ENCODE measurements at regions not wholly inside any gene's neighbourhood (a gene's known extent, or its start where the extent isn't known, plus 50 kb on each side); places are given as distances from the start of the nearest gene placed in this dataset.
A peak's percentile ranks its signal among the peaks of the same experiment; 100 is the strongest.

DNA sequence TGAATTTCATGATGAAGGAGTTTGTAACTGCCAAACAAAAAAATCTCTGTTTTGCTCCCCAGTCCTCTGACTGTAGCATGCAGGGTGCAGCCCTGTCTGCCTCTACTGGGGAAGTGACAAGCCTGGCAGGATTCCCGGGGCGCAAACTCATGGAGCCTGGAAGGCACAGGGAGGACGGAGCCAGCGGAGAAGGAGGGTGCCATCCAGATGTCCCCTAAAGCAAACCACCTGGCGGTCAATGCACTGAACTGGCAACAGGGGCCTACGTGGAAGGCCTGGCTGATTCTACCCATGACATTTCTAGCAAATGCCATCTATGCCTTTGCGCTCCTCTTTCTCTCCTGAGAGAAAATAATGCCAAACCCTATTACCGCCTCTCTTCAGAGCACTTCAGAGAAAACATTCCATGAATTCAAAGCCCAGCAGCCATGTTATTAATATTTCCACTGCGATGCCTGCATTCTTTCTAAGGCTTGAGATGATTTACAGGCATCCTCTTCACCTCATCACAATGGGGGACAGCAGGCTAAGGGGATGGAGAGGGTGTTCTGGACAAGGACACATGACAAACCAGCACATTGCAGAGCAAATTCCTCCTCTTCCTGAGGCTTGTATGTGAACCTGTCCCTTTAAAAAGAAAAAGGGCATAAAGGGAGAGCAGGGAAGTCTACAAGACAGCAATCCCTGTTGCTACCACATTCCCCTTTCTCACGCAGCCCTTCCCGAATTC is 329.3 kb upstream of the NOCT start:
- peak; percentile 62 for DNase-seq

DNA sequence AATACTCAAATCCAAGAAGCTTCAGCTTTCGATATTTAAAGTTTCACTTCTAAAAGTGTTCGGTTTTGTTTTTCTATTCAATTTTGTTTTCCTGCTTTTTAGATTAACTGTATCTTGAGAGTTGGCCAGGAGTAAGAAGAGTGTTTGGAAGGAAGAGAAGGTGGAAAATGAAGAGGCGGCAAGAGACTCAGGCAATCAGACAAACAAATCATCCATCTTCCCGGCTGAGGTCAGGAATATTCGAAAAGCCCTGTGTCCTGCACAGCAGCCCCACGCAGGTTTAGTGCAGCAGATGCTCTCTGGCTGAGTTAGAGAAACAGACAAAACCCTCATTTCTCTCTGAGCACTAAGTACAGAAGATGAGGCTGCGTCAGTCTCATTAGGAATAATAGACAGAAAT is 330.3 kb upstream of the NOCT start:
- DNase-seq, result no peak

DNA sequence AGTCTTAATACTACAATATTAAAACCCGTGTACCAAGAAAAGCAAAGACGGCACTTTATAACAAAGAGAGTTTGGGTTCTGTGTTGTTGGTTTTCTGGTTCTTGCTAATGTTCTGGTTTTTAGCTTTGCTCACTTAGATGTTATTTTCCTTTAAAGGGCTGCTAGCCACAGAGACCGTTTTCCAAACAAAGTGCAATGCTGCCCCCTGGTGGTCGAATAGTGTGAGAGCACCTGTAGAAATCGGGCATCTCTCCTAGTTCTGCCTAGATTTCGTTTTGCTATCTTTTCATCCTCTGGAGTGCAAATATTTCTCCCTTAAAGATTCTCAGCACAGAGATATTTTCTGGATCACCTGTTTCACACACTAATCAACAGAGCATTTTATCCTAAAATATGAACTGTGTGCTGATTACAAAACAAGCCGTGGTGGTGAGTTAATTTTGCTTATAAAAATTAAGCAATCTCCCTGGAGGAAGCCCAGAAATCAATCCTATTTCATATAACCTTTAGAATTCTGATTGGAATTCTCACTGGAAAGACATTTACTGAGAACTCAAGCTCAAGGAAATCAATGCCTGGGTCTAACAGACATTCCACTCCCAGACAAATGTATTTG is 334.5 kb upstream of the NOCT start:
- DNase-seq, result peak; percentile 89

DNA sequence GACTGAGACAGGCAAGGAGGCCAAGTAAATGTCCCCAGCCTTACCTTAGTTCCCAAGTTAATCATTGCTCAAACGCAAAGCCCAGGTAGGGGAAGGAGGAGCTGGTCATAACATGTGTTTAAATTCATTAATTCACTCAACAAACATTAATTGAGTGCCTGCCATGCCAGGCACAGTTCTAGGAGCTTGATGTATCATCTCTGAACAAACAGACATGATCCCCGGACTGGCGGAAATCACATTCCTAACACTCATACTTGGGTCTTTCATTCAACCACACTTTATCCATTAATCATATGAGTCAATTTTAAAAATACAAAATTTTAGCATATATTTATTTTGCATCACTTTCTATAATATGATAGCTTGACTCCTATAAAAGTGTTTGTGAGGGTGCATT is 335.3 kb upstream of the NOCT start:
- DNase-seq, result no peak

DNA sequence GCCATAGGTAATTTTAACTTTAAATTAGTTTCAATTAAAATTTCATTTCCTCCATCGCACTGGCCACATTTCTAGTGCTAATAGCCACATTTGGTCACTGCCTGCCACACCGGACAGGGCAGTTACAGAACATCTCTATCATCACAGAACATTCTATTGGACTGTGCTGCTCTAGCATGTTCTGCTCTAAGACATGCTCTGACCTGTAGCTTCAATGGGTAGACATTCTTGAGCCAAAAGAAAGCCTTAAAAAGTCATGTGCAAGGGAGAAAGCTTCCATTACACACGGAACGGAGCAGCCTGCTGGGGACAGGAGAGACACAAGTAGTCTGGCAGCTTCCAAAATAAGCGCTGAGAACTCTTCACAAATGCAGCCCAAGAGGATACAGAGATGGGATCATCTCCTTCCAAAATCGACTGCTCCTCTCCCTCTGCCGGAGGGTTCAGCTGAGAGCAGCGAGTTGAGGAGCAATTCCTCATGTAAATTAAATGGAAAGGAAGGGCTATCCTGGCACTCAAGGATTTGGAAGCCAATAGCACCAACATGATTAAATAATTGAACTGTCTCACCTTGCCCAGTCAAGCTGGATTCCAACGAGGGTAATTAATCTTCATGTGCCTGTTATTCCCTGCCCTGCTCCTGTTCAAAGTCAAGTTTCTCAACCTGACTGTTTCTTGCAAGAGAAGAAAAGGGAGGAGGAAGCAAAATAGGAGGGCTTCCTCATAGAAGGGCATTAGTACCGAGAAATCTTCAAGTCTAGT is 336.4 kb upstream of the NOCT start:
- DNase-seq, result no peak

DNA sequence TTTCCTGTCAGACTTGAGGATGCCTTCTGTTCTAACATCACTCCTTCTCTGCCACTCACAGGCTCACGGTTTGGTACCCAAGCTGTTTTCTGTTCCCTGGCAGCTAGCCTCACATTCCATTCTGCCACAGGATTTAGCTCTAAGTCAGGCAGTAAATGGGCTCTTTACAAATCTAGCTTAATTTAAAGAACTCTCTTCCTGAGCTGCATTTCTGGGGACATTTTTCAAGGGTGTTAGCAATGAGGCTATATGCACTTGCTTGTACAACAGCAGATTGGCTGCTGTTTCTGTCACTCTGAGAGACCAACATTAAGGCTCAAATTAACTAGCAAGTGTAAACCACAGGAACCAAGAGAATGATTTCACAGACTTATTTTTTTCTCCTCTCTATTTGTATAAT is 337.8 kb upstream of the NOCT start:
- DNase-seq, result no peak

DNA sequence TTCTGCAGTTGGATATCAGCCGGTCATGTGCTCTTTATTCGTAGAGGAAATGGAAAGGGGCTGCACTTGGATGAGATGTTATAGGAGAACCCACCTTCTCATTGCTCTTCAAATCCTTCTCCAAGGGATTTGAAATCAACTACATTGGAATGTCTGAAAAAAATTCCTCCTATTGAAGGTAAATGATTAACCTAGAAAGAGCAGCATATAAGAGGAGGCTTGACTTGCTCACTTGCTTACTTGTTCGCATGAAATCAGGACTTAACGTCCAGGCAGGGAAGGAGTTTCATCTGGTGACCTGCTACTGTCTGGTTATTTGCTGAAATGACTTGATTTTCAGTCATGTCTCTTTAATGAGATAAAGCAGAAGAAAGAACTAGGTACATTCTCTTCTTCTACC is 338.4 kb upstream of the NOCT start:
- no peak for DNase-seq

DNA sequence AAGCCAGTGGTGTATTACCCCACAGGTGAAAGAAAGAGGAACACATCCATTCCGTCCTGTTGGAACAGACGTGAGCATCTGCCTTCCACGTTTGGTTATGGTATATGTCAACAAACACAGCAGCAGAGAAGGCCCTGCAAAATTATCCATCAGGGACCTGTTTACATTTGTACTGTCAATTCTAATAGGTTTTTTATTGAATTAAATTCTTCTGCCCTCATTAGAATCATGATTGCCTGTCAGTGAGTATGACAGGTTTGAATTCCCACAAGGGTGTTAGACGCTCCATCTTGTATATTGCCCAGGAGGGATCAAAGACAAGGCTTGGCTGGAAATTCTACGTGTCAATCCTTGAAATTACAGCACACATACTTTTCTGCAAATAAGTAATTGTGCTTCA is 339.9 kb upstream of the NOCT start:
- DNase-seq, result no peak

DNA sequence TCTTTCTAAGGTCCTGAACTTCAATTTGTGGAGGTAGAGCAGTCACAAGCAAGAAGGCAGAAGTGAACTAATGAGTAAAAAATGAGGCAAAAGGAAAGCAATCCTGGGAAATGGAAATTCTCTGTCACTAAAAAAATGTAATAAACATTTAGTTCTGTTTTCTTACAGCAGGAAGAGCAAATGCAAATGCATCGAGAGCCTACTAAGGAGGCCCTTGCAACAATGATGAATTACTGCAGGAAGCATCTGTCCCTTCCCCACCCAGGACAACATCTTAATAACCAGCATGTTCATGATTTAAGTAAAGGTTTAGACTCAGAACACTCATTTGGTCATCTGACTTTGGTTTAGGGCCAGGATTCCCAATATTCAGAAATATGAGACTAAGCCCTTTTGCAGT is 341.4 kb upstream of the NOCT start:
- no peak for DNase-seq

DNA sequence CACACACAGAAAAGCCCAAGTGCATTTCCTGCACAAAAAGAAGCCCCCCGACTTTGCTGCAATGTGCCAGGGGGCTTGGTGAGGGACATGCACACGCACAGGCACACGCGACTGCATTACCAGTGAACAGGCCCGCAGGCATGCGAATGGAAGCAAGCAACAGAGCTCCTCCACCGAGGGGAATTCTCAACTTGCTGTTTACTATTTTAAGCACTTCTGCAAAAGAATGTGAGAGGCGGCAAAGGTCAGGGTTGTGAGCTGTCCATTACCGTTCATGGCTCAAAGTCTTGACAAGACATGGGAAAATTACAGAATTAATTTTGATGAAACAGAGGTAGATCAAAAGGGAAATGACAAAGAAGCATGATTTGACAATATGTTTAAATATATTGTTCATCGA is 342.5 kb upstream of the NOCT start:
- no peak for DNase-seq

DNA sequence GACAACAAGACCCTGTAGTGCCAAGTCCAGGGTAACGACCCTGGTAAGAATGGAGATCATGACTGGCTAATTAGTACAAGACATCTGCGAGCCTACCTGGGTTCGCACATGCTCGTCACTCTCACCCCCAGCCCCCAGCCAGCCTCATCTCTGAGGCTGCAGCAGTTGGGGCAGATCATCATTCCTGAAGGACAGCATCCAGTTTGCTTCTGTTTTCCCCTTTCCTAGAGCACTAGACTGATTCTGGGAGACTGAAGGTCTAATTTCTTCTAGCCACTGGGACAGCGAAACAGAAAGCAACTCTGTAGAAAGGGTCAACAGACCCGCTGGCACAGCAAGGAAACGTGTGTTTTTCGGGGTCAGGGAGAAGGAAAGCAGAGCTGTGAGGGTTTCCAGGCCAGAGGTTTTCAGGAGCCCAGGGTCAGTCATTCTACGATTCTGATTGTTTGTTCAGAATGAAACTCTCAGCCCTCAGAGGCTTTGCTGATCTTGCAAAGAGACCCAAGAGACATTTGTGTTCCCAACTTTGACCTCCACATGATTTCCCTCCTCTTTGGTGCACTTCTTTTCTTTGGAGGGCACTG is 343.1 kb upstream of the NOCT start:
- no peak for DNase-seq

DNA sequence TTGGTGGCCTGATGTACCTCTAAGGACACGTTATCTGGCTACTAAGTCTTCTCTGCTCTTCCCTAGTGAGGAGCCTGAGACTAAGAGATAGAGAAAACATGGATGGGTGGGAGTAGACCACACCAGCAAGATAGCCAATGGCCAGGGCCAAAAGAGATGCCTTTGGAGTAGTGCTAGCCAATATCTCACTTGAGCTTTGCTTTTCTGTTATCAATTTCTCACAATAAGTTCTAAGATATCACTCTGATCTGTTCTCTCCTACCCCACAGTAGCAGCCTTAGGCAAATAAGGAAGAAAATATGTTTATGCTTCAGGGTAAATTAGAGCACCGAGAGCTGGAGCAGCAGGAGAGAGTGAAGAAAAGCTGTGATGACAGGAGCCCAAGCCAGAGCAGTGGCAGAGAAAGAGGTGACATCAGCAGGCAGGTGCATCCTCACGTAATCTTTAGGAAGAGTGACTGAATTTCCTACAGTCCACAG is 343.9 kb upstream of the NOCT start:
- no peak for DNase-seq

DNA sequence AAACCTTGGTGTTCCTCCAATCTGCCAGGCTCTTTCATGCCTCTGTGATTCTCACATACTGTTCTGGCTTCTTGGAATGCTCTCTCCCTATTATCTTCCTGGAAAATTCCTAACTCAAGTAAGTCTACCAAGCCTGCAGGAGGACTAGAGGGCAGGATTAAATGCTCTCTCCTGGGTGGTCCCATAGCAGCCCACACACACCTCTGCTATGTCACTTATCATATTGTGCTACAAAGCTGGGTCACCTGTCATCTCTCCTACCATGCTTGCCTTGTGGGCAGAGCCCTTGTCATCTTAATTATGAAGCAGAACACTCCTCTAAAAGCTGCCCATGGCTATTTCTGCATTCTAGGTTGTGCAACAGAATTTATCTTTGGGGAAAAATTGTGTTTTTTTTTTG is 344.5 kb upstream of the NOCT start:
- no peak for DNase-seq

DNA sequence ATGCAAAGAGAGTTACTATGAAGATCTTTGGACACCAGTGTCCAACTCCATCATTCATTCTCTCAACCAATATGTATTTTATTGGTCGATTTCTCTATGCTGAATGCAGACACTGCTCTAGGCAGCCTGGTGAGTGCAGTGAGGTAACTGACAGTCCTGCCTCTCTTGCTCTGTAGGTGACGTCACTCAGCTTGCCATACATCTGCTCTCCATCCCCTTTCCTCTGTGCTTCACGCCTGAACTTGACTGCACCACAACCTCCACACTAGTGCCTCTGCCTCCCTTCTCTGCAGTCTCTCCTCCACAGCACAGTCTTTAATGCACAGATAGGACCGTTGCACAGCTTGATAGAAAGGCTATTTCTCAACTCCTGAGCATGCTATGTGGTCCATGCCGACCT is 344.9 kb upstream of the NOCT start:
- no peak for DNase-seq

DNA sequence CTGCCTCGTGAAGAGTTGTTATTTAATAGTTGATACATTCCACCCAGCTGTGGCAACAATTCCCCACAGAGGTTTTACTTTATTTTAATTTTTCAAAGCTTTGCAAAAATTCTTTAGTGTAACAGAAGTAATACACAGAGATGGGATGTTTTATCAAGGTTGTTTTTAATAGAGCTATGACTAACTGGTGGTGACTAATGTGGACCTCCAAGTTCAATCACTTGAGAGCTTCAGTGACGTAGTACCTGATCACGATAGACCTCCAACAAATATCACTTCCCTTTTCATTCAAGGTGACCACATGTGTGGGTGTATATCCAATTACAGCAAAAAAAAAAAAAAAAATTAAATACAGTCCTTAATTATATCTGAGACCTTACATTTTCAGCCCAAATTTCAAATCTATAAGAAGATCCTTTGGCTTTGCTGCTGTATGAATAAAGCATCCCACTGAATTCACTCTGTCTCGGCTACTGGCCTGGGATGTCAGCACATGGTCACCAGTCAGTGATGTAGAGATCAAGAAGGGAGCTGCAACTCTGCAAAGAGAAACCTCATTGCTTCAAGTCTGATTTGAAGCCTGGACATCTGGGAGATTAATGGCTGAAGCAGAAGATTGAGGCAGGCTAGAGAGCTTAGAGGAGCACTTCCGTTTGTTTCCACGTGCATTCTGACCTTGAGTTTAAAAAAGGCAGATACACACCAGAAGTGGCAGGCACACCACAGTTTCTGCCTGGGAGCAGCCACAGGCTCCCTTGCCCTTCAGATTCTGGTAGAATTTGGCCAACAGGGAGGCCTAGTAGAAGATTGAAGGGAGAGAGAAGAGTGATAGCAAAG is 345.9 kb upstream of the NOCT start:
- no peak for DNase-seq

DNA sequence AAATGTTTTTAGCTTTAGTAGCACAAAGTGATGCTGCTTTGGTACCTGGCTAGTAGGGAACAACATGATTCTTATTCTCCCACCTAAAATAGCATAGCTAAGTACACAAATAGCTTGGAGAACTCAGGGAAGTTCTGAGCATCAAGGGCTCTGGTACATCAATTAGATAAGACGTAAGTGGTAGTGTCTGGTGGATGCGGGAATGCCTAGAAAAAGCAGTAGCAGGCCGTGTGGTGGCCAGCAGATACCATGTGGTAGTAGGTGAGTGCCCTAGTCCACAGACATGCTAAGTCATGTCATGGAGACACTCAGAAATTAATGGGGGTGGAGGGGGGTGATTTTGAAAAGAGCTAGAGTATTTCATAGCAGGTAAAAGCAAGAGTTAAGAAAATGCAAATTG is 347.3 kb upstream of the NOCT start:
- no peak for DNase-seq

DNA sequence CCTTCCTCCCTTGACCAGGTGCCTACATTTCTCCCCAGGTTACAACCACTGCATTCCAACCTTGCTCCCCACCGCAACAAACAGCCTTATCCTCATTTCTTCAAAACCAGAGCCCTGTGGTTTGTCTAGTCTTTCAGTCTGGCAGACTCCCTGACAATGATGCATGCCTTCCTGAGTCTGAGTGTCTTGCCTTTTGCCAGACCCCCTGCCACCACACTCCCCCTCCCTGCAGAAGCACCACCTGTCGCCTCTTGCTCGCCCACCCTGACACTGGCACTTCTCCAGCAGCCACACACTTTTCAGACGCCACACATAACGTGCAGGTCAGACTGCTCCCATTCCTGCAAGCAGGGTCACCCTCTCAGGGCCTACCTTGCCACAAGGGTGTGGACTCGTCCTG is 349.2 kb upstream of the NOCT start:
- DNase-seq, result no peak

DNA sequence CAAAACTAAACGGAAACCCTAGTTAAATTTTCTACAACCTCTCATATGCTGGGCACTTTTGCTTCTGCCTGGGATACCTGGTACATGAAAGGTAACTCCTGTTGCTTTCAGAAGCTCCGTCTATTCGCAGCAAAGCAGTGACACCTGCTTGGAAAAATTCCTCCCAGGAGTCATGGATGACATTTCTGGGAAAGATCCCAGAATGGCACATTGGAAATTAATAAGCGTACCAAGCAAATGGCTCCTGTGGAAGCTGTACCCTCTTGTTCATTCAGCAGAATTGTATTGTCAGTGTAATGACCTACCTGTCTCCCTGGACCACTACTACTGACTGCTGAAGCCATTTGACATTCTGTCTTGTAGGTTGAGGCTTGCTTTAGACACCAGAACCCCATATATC is 349.7 kb upstream of the NOCT start:
- DNase-seq, result no peak

DNA sequence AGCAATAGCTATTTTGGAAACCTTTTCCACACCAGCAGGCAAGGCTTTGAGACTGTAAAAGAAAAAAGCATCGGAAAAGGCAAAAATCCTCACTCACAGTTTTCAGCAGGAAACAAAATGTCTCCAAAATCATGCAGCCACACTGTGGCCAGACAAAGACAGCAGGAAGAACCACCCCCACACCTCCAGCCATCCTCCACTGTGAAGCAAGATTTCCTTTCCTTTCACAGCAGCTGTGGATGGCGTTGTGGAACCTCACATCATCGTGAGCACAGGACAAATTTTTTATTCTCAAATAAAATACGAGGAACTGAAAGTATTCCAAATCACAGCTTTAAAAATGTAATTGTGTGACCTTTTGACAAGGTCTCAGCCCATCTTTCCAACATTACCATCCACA is 351.7 kb upstream of the NOCT start:
- no peak for DNase-seq

DNA sequence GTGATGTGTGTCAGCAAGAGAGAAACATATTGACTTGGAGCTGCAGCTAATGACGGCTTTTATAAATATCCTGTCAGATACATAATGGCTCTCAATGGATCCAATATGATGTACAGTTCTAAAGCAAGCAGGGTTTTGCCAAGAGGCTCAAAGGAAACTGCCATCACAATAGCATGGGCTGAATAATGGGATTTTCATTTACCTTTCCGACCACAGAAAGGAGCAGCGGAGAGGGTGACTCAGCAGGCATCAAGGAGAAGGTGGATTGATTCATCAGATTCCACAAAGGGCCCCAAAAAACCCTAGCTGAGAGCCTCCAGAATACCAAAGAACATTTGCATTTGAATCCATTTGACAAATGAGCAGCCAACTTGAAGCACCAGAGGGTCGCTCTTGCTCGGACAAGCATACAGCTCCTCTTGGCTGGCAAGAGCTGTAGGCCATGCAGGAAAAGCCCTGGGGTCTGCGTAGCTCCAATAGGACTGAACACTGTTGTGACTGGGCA is 355.7 kb upstream of the NOCT start:
- no peak for DNase-seq

DNA sequence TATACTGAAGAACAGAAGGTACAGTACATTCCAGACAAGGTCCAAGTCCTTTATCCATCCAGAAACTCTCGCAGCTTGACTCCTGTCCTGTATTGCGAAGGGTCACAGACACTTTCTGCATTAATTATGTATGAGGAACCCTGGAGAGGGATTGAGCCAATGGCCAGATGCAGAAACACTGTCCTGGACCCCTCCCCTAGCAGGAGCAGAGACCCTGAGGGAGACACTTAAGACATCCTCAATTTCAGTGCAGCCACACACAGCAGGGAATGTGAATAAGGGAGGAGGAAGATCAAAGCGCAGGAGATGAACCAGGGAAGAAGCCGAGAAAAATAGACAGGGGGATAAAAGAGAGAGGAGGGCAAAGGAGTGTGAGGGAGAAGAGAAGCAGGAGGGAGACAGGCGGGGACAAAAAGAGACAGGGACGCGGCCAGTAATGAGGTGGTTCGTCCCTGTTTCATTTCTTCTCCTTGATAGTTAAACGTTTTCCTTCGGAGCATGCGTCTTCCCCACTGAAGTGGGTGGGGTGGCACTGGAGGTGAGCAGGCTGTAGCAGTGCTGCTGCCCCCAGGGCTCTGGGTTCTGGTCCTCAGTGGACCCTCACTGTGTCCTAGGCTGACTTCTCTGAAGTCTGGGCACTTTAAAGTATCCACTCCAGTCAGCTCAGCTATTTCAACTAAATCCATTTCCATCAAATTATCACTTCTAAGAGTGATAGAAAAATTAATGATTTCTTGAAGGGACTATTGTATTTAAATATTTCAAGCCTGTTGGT is 356.4 kb upstream of the NOCT start:
- DNase-seq, result no peak

DNA sequence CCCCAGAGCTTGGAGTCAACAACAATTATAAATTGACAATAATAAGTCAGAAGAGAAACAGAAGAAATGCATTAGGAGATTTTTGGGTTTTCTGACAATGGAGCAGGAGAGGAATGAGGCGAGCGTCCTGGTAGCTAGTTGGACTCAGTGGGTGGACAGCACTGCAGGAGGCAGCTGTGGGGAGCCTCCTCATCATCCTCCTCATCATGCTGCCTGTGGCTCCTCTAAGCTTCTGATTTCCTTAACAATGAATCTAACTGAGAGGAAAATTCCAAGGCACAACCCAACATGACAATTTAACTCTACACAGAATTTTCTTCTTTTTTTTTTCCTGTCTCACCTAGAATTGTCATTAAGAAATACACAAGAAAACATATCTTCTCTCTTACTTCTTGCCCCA is 357.1 kb upstream of the NOCT start:
- no peak for DNase-seq
